Omental fat pad (tissue), 3 donors: ENCODE measurements at regions not wholly inside any gene's neighbourhood (a gene's known extent, or its start where the extent isn't known, plus 50 kb on each side); places are given as distances from the start of the nearest gene placed in this dataset.

Source experiments
- ATAC-seq: fragments of 150-250 bp; one replicate; pipeline ENCODE4 v1.9.1; 2016; ENCODE audit warnings: mild to moderate bottlenecking, moderate library complexity; ENCODE audit not compliant: low FRiP score
- DNase-seq: peaks from one replicate; pipeline ENCODE4 v3.0.0-alpha.2; 2019; ENCODE audit warnings: low spot score
- TF ChIP-seq, protein P1 (sequence below), 3 donors: fragments of 450-650 bp; IDR thresholded peaks; one replicate each; pipeline ENCODE4 v1.5.1; 2016 to 2017; ENCODE audit warnings: antibody characterized with exemption in 3 of 3, mild to moderate bottlenecking in 3 of 3, moderate library complexity in 2 of 3

DNA sequence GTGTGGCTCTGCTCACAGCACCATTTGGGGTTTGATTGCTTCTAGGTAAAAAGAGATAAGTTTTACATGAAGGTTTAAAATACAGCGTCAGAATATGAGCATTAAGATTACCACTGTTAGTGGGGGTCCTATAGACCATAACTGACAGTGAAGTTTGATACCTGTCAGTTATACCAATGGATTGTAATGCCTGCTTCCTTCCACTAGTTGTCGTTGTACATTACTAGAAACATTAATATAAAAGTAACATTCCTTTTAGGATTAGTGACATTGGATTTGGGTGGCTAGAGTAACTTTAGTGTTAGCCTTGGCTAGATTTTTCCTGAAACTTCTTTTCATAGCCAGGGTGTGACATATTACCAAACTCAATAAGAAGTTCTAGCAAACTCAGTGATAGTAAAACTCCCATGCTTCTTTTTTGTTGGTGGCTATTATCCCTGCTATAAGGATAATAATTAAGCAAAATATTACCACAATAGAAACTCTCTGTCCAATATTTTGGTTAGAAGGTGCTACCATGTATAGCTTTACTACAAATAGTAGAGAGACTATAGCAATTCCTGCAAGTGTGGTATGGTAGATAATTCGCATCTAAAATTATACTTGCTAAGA, 57.1 kb downstream of the FAM181B start:
- no peak for DNase-seq
- no peak for ATAC-seq
- TF ChIP-seq, protein P1, sequence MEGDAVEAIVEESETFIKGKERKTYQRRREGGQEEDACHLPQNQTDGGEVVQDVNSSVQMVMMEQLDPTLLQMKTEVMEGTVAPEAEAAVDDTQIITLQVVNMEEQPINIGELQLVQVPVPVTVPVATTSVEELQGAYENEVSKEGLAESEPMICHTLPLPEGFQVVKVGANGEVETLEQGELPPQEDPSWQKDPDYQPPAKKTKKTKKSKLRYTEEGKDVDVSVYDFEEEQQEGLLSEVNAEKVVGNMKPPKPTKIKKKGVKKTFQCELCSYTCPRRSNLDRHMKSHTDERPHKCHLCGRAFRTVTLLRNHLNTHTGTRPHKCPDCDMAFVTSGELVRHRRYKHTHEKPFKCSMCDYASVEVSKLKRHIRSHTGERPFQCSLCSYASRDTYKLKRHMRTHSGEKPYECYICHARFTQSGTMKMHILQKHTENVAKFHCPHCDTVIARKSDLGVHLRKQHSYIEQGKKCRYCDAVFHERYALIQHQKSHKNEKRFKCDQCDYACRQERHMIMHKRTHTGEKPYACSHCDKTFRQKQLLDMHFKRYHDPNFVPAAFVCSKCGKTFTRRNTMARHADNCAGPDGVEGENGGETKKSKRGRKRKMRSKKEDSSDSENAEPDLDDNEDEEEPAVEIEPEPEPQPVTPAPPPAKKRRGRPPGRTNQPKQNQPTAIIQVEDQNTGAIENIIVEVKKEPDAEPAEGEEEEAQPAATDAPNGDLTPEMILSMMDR (IDR thresholded peaks at IDR 0.05) = no peak

DNA sequence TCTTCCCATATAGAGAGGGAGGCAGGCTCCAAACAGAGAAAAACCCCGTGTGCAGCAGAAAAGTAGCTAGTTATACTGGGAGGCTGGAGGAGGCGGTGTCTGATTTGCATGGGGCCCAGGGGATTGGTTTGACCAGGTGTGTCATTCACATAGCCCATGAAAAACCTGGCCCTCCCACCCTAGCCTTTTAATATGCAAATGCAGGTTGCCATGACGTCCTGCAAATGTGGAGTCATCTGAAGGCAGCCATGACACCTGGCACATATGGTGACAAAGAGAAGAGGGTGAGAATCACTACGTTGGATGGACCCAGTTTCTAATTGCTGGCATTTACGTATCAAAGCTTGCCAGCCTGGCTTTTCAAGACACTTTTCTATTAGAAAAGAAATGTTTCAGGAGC, 57.8 kb downstream of the FAM181B start:
- ATAC-seq = no peak
- DNase-seq = no peak

DNA sequence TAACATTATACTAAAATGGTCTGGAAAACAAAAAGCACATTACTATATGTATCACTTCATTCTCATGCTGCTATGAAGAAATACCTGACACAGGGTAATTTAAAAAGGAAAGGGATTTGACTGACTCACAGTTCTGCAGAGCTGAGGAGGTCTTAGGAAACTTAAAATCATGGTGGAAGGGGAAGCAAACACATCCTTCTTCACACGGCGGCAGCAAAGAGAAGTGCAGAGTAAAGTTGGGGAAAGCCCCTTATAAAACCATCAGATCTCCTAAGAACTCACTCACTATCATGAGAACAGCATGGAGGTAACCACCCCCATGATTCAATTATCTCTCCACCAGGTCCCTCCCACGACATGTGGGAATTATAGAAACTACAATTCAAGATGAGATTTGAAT, 60.0 kb downstream of the FAM181B start:
- no peak for ATAC-seq

More for the DNA sequence above, 57.8 kb downstream of the FAM181B start:
- TF ChIP-seq, protein P1 (IDR thresholded peaks at IDR 0.05) = no peak

DNA sequence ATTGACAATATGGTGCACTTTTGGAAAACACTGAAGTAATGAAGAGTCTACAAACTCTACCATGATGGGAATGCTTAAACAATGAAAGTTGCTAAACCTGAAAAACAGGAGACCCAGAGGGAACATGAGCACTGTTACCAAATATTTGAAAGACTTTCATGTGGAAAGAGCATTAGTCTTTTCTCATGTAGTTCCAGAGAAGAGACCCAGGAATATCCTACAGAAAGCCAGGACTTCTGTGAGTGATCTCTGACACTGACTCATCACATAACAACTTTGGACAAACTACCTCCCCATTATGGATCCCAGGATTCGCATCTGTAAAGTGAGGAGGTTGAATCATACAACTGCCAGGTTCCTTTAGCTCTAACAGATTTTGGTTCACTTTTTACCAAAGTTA, 62.2 kb downstream of the FAM181B start:
- DNase-seq (no peak), ATAC-seq (no peak)
- TF ChIP-seq, protein P1 (IDR thresholded peaks at IDR 0.05) = no peak

More for the DNA sequence above, 60.0 kb downstream of the FAM181B start:
- TF ChIP-seq, protein P1 (IDR thresholded peaks at IDR 0.05) = no peak
- DNase-seq = no peak

DNA sequence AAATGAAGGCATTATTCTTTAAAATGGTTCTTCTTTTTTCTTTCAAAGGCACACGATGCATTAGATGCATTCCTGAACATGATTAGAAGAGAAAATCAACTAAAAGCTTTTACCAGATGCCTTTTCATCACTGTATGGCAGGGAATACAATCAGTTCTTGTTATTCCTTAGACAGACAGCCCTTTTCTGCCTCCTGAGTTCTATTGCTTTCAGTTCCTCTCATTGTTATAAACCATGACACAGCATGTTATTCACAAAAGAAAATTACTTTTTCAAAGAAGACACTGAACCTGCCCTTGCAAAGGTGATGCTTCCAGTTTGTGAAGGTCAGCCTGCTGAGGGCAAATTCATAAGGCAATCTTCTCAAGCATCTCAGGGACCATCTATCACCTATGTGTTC, 70.1 kb downstream of the FAM181B start:
- TF ChIP-seq, protein P1 (IDR thresholded peaks at IDR 0.05) = no peak
- DNase-seq (no peak), ATAC-seq (no peak)

DNA sequence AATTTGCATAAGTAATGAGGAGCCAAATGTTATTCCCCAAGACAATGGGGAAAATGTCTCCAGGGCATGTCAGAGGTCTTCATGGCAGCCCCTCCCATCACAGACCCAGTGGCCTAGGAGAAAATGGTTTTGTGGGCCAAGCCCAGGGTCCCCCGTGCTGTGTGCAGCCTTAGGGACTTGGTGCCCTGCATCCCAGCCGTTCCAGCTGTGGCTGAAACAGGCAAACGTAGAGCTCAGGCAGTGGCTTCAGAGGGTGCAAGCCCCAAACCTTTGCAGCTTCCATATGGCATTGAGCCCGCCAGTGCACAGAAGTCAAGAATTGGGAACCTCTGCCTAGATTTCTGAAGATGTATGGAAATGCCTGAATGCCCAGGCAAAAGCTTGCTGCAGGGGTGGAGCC, 79.9 kb downstream of the FAM181B start:
- DNase-seq = no peak
- ATAC-seq = no peak
- TF ChIP-seq, protein P1 (IDR thresholded peaks at IDR 0.05) = no peak

DNA sequence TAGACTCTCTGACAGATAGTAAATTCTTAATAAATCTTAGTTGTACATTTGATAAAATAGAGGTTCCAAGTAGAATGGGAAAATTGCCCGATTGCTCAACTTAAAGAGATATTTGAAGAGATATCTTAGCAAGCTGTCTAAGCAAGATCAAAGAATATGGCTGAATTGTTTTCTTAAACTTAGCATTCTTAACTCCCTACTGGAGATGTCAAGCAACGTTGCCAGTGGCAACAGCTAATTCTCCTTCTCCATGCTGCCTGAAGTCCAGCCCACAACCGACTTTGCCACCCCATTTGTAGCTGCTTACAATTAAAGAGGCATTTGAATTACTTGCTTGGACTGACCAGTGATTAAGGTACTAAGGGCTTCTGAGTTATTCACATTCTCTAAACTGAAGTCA, 94.4 kb downstream of the FAM181B start:
- no peak for DNase-seq
- no peak for ATAC-seq
- TF ChIP-seq, protein P1 (IDR thresholded peaks at IDR 0.05) = no peak
